IMR-90 (cell line): ENCODE measurements at regions not wholly inside any gene's neighbourhood (a gene's known extent, or its start where the extent isn't known, plus 50 kb on each side); places are given as distances from the start of the nearest gene placed in this dataset.

Experiments
- ATAC-seq: fragments of 200-7000 bp; cut with Tn5 transposase; 2 replicates; pipeline ENCODE4 v1.9.1; 2020; ENCODE audit warnings: low read depth, mild to moderate bottlenecking, moderate library complexity
- BruUV-seq: library from RNA; stranded (reverse); fragments of 400-500 nt; replicated peaks from 2 replicates; lab custom pipeline; 2021; lab: Mats Ljungman, UMichigan
- CTCF ChIA-PET: fragments of 300-600 bp; formaldehyde crosslinking; extraction: SDS; loops from one replicate; lab custom pipeline; 2021; ENCODE audit warnings: antibody characterized with exemption; lab: Yijun Ruan, JAX
- POLR2A ChIA-PET: fragments of 300-600 bp; sonication (Branson Sonifier 250); formaldehyde crosslinking; loops from one replicate; lab custom pipeline; 2022; ENCODE audit warnings: antibody characterized with exemption; ENCODE audit not compliant: unreplicated experiment; lab: Charles Lee
- DNase-seq: peaks from one replicate; pipeline ENCODE4 v3.0.0; 2013
- H2AFZ ChIP-seq: replicated peaks from 2 replicates; pipeline ENCODE3; 2013; ENCODE audit warnings: low read length, mild to moderate bottlenecking; ENCODE audit not compliant: poor library complexity
- H2AK5ac ChIP-seq: 2 replicates; pipeline ENCODE4 v1.6.1; 2013; ENCODE audit warnings: low read depth, low read length, inconsistent platforms
- H2AK9ac ChIP-seq: replicated peaks from 2 replicates; pipeline ENCODE3; 2013; ENCODE audit warnings: mild to moderate bottlenecking, low read depth, low read length, moderate library complexity; ENCODE audit not compliant: poor library complexity
- H2BK120ac ChIP-seq: 2 replicates; pipeline ENCODE4 v1.6.1; 2013; ENCODE audit warnings: low read depth, low read length, inconsistent platforms
- H2BK15ac ChIP-seq: 3 replicates; pipeline ENCODE4 v1.6.1; 2013; ENCODE audit warnings: low read depth, low read length, inconsistent platforms
- H2BK20ac ChIP-seq: 2 replicates; pipeline ENCODE4 v1.6.1; 2013; ENCODE audit warnings: low read depth, mild to moderate bottlenecking, inconsistent platforms, low read length, moderate library complexity
- H2BK5ac ChIP-seq: 2 replicates; pipeline ENCODE4 v1.6.1; 2013; ENCODE audit warnings: mild to moderate bottlenecking, low read depth, low read length, inconsistent platforms; ENCODE audit not compliant: poor library complexity, severe bottlenecking
- H3K14ac ChIP-seq: replicated peaks from 2 replicates; pipeline ENCODE4 v1.6.1; 2013; ENCODE audit warnings: low read depth, low read length, inconsistent platforms
- H3K18ac ChIP-seq: 2 replicates; pipeline ENCODE4 v1.6.1; 2013; ENCODE audit warnings: low read depth, low read length, control low read depth
- H3K23ac ChIP-seq: 2 replicates; pipeline ENCODE4 v1.6.1; 2013; ENCODE audit warnings: low read depth, low read length, inconsistent platforms
- H3K27ac ChIP-seq: 2 replicates; pipeline ENCODE4 v1.5.1; 2013; ENCODE audit warnings: mild to moderate bottlenecking, control low read depth, low read length; ENCODE audit not compliant: insufficient read depth
- H3K27me3 ChIP-seq: 2 replicates; pipeline ENCODE4 v1.6.1; 2013; ENCODE audit warnings: low read length; ENCODE audit not compliant: control insufficient read depth, insufficient read depth
- H3K36me3 ChIP-seq: 2 replicates; pipeline ENCODE4 v1.6.1; 2013; ENCODE audit warnings: low read length, mixed read lengths; ENCODE audit not compliant: control insufficient read depth, insufficient read depth
- H3K4ac ChIP-seq: 2 replicates; pipeline ENCODE4 v1.6.1; 2013; ENCODE audit warnings: low read depth, low read length, inconsistent platforms
- H3K4me1 ChIP-seq: 2 replicates; pipeline ENCODE4 v1.6.1; 2013; ENCODE audit warnings: low read length, mixed read lengths; ENCODE audit not compliant: control insufficient read depth, insufficient read depth
- H3K4me2 ChIP-seq: 2 replicates; pipeline ENCODE4 v1.6.1; 2013; ENCODE audit warnings: low read depth, mild to moderate bottlenecking, control low read depth, low read length, moderate library complexity
- H3K4me3 ChIP-seq: 2 replicates; pipeline ENCODE4 v1.5.1; 2013; ENCODE audit warnings: low read depth, mild to moderate bottlenecking, control low read depth, low read length, moderate library complexity; ENCODE audit not compliant: insufficient read depth
- H3K56ac ChIP-seq: 2 replicates; pipeline ENCODE4 v1.6.1; 2013; ENCODE audit warnings: low read length, inconsistent platforms; ENCODE audit not compliant: insufficient read depth; ENCODE audit errors: extremely low read depth
- H3K79me1 ChIP-seq, 2 experiments: 2 replicates each; pipeline ENCODE4 v1.6.1; 2013; ENCODE audit warnings: low read length in 2 of 2, inconsistent platforms in 1 of 2, low read depth in 1 of 2
- H3K9ac ChIP-seq: 2 replicates; pipeline ENCODE4 v1.6.1; 2013; ENCODE audit warnings: low read depth, low read length, control low read depth
- H3K9me1 ChIP-seq: 2 replicates; pipeline ENCODE4 v1.6.1; 2013; ENCODE audit warnings: low read length, inconsistent platforms; ENCODE audit not compliant: insufficient read depth
- H3K9me3 ChIP-seq: 2 replicates; pipeline ENCODE4 v1.6.1; 2013; ENCODE audit warnings: low read length; ENCODE audit not compliant: control insufficient read depth, insufficient read depth
- H4K20me1 ChIP-seq: 2 replicates; pipeline ENCODE4 v1.6.1; 2013; ENCODE audit warnings: low read length, inconsistent platforms; ENCODE audit not compliant: insufficient read depth
- H4K5ac ChIP-seq: 2 replicates; pipeline ENCODE4 v1.6.1; 2013; ENCODE audit warnings: mild to moderate bottlenecking, low read depth, low read length, control low read depth
- H4K8ac ChIP-seq, 2 experiments: 2 replicates each; pipeline ENCODE4 v1.6.1; 2013; ENCODE audit warnings: low read depth in 2 of 2, low read length in 2 of 2, control low read depth in 1 of 2, inconsistent platforms in 1 of 2
- H4K91ac ChIP-seq: 2 replicates; pipeline ENCODE4 v1.6.1; 2013; ENCODE audit warnings: low read depth, low read length, inconsistent platforms; ENCODE audit not compliant: insufficient read depth
- BHLHE40 ChIP-seq: fragments of 150-350 bp; IDR thresholded peaks from 2 replicates; pipeline ENCODE4 v1.6.1; 2016; ENCODE audit warnings: mild to moderate bottlenecking, low read depth, low read length
- CTCF ChIP-seq: conservative IDR thresholded peaks from 2 replicates; pipeline ENCODE4 v1.5.1; 2012; ENCODE audit warnings: mild to moderate bottlenecking, low read depth, low read length, improper control_type of control experiment
- ELK1 ChIP-seq: fragments of 150-350 bp; IDR thresholded peaks from 2 replicates; pipeline ENCODE4 v1.6.1; 2016; ENCODE audit warnings: low read depth, mild to moderate bottlenecking, low read length, moderate library complexity, borderline replicate concordance
- FOS ChIP-seq: fragments of 150-350 bp; IDR thresholded peaks from 2 replicates; pipeline ENCODE4 v1.6.1; 2016; ENCODE audit warnings: low read depth, low read length
- MAFK ChIP-seq: IDR thresholded peaks from 2 replicates; pipeline ENCODE4 v1.6.1; 2012; ENCODE audit warnings: low read depth, low read length, improper control_type of control experiment
- MAZ ChIP-seq: IDR thresholded peaks from 2 replicates; pipeline ENCODE4 v1.6.1; 2012; ENCODE audit warnings: low read depth, mild to moderate bottlenecking, low read length, improper control_type of control experiment, moderate library complexity, borderline replicate concordance
- MXI1 ChIP-seq: IDR thresholded peaks from 2 replicates; pipeline ENCODE4 v1.6.1; 2012; ENCODE audit warnings: low read depth, mild to moderate bottlenecking, low read length, moderate library complexity, borderline replicate concordance
- NFE2L2 ChIP-seq: fragments of 150-350 bp; IDR thresholded peaks from 2 replicates; pipeline ENCODE4 v1.6.1; 2016; ENCODE audit warnings: low read depth, mild to moderate bottlenecking, low read length
- POLR2A ChIP-seq: IDR thresholded peaks from 2 replicates; pipeline ENCODE4 v1.6.1; 2012; ENCODE audit warnings: mild to moderate bottlenecking, low read depth, low read length
- RAD21 ChIP-seq: IDR thresholded peaks from 2 replicates; pipeline ENCODE4 v1.6.1; 2012; ENCODE audit warnings: low read length, improper control_type of control experiment
- RCOR1 ChIP-seq: IDR thresholded peaks from 2 replicates; pipeline ENCODE4 v1.6.1; 2012; ENCODE audit warnings: mild to moderate bottlenecking, low read length, improper control_type of control experiment; ENCODE audit not compliant: insufficient replicate concordance
- RFX5 ChIP-seq: IDR thresholded peaks from 2 replicates; pipeline ENCODE4 v1.8.0; 2012; ENCODE audit warnings: low read depth, mild to moderate bottlenecking, low read length, moderate library complexity
- SMC3 ChIP-seq: fragments of 150-350 bp; IDR thresholded peaks from 2 replicates; pipeline ENCODE4 v1.6.1; 2016; ENCODE audit warnings: low read depth, mild to moderate bottlenecking, antibody characterized with exemption, low read length, moderate library complexity
- USF2 ChIP-seq: fragments of 150-350 bp; IDR thresholded peaks from 2 replicates; pipeline ENCODE4 v1.6.1; 2017; ENCODE audit warnings: mild to moderate bottlenecking, antibody characterized with exemption, low read length, low read depth
- WGBS, 2 experiments: methylation state at CpG; one replicate each; pipeline versions ENCODE4 v1.1.5 to v1.1.7; 2013; ENCODE audit warnings: missing lambda C conversion rate in 2 of 2; ENCODE audit not compliant: insufficient read length in 1 of 2; ENCODE audit errors: extremely low coverage in 2 of 2; 5-methylcytosine and 5-hydroxymethylcytosine counted together
- dilution Hi-C: fragments of 300-500 bp; cut with HindIII; formaldehyde crosslinking; loops from one replicate; pipeline ENCODE4 v1.14.3; 2018; ENCODE audit warnings: low sequenced_read_pairs; ENCODE audit not compliant: unreplicated experiment
- in situ Hi-C: fragments of 300-500 bp; cut with MboI; formaldehyde crosslinking; loops from 3 replicates; pipeline ENCODE4 v1.14.3; 2019; ENCODE audit warnings: low sequenced_read_pairs, inconsistent platforms, mixed read lengths
- intact Hi-C: fragments of 100-400 bp; cut with micrococcal nuclease; formaldehyde crosslinking; loops from 2 replicates; pipeline ENCODE4 v1.10.0; 2022

GRCh38 chr10:4334871-4335270 is 491.1 kb upstream of the AKR1E2 start:
- no TSS peak for BruUV-seq
- ChIA-PET POLR2A (no interaction called here), CTCF (no interaction called here)
- intact Hi-C loops (no loop called here), dilution Hi-C loops (no loop called here), in situ Hi-C loops (no loop called here)
- no peak overlapping the region for H2BK5ac ChIP-seq
- TF ChIP-seq RFX5 (no peak), CTCF (no peak), POLR2A (no peak), MAZ (no peak), MAFK (no peak), NFE2L2 (no peak), BHLHE40 (no peak), USF2 (no peak), SMC3 (no peak), MXI1 (no peak), RAD21 (no peak), RCOR1 (no peak), ELK1 (no peak), FOS (no peak)
- H2BK15ac ChIP-seq, result no peak overlapping the region
- no peak overlapping the region for H3K23ac ChIP-seq
- ATAC-seq (no peak), DNase-seq (no peak)
- H2AFZ ChIP-seq, result no peak overlapping the region
- H2AK5ac ChIP-seq, result no peak overlapping the region
- no peak overlapping the region for H2AK9ac ChIP-seq
- H3K4me2 ChIP-seq, result no peak overlapping the region
- no peaks in the 10 kb centered on the region for H3K9me3 ChIP-seq
- H3K79me1 ChIP-seq, result no peaks in the 10 kb centered on the region
- WGBS, 2 experiments, result no CpG with 5 or more reads among the region's 5 CpGs
- no peaks in the 10 kb centered on the region for H4K20me1 ChIP-seq
- no peak overlapping the region for H2BK120ac ChIP-seq
- no peak overlapping the region for H2BK20ac ChIP-seq
- no peak overlapping the region for H3K27ac ChIP-seq
- no peak overlapping the region for H4K91ac ChIP-seq
- H3K18ac ChIP-seq, result no peak overlapping the region
- H3K36me3 ChIP-seq, result no peaks in the 10 kb centered on the region
- H4K5ac ChIP-seq, result no peak overlapping the region
- H4K8ac ChIP-seq, result no peak overlapping the region
- H3K9me1 ChIP-seq, result no peaks in the 10 kb centered on the region
- no peaks in the 10 kb centered on the region for H3K27me3 ChIP-seq
- H3K56ac ChIP-seq, result no peak overlapping the region
- no peak overlapping the region for H3K9ac ChIP-seq
- H3K14ac ChIP-seq, result no peak overlapping the region
- H3K4me3 ChIP-seq, result no peak overlapping the region
- no peak overlapping the region for H3K4ac ChIP-seq
- H3K4me1 ChIP-seq, result peaks cover 2% of the 10 kb centered on the region; the same call in 1 of the 2 replicates
